Body of pancreas (tissue), 4 donors: ENCODE measurements at regions not wholly inside any gene's neighbourhood (a gene's known extent, or its start where the extent isn't known, plus 50 kb on each side); places are given as distances from the start of the nearest gene placed in this dataset.
"Not testable (repeated sequence)": the region's sequence is repeated elsewhere in the genome, so short reads cannot be mapped to it uniquely, and the experiment has no call there.

Source experiments
- CTCF ChIP-seq, 7 experiments: fragments of 450-650 bp in 4 of 7; fragments of 200-600 bp in 3 of 7; sonication (generic) in 3 of 7; IDR thresholded peaks; one replicate each; pipeline ENCODE4 v1.5.1; 2016 to 2019; ENCODE audit warnings: antibody characterized with exemption in 7 of 7
- POLR2A ChIP-seq, 3 donors: fragments of 450-650 bp; IDR thresholded peaks; one replicate each; pipeline ENCODE4 v1.6.1; 2016; ENCODE audit warnings: antibody characterized with exemption in 3 of 3, mild to moderate bottlenecking in 2 of 3

- not testable (repeated sequence) for TF ChIP-seq CTCF, POLR2A (IDR thresholded peaks at IDR 0.05)
Observed at GRCh38 chr7:149960863-149961262, 87.1 kb downstream of the ATP6V0E2 start.
